A673 (cell line): ENCODE measurements at regions not wholly inside any gene's neighbourhood (a gene's known extent, or its start where the extent isn't known, plus 50 kb on each side); places are given as distances from the start of the nearest gene placed in this dataset.

Experiments used
- BruUV-seq: library from RNA; stranded (reverse); fragments of 400-500 nt; replicated peaks from 2 replicates; lab custom pipeline; 2021; lab: Mats Ljungman, UMichigan
- CTCF ChIA-PET: fragments of 300-600 bp; sonication (Branson Sonifier 250); formaldehyde crosslinking; loops from one replicate; lab custom pipeline; 2022; ENCODE audit warnings: antibody characterized with exemption; lab: Charles Lee
- POLR2A ChIA-PET: fragments of 300-600 bp; sonication (Branson Sonifier 250); formaldehyde crosslinking; loops from one replicate; lab custom pipeline; 2022; ENCODE audit warnings: antibody characterized with exemption; ENCODE audit not compliant: low non-redundant PET; lab: Charles Lee
- DNase-seq: peaks from one replicate; pipeline ENCODE4 v3.0.0-alpha.2; 2015; ENCODE audit warnings: low spot score
- H3K27ac ChIP-seq: fragments of 200-600 bp; sonication (generic); 2 replicates; pipeline ENCODE4 v1.5.1; 2016; ENCODE audit warnings: mixed run types, low read depth, mild to moderate bottlenecking, mixed read lengths, antibody characterized with exemption, low read length; ENCODE audit not compliant: poor library complexity, severe bottlenecking
- H3K27me3 ChIP-seq: fragments of 200-600 bp; sonication (generic); replicated peaks from 2 replicates; pipeline ENCODE4 v1.6.1; 2017; ENCODE audit warnings: mixed run types, low read depth, mild to moderate bottlenecking, mixed read lengths, antibody characterized with exemption, low read length; ENCODE audit not compliant: insufficient read depth, poor library complexity
- H3K36me3 ChIP-seq: fragments of 200-600 bp; sonication (generic); 2 replicates; pipeline ENCODE4 v1.6.1; 2016; ENCODE audit warnings: mixed run types, mild to moderate bottlenecking, mixed read lengths, antibody characterized with exemption, low read length; ENCODE audit not compliant: insufficient read depth, poor library complexity, severe bottlenecking
- H3K4me1 ChIP-seq: fragments of 200-600 bp; sonication (generic); 2 replicates; pipeline ENCODE4 v1.6.1; 2017; ENCODE audit warnings: mixed run types, mild to moderate bottlenecking, mixed read lengths, antibody characterized with exemption, low read length; ENCODE audit not compliant: insufficient read depth, poor library complexity, severe bottlenecking
- H3K4me3 ChIP-seq: fragments of 200-600 bp; sonication (generic); 2 replicates; pipeline ENCODE4 v1.5.1; 2016; ENCODE audit warnings: low read depth, mixed run types, mild to moderate bottlenecking, mixed read lengths, low read length; ENCODE audit not compliant: poor library complexity, severe bottlenecking
- H3K9me3 ChIP-seq: fragments of 200-600 bp; sonication (generic); 2 replicates; pipeline ENCODE4 v1.6.1; 2016; ENCODE audit warnings: mixed run types, low read depth, mild to moderate bottlenecking, mixed read lengths, antibody characterized with exemption, low read length; ENCODE audit not compliant: poor library complexity, severe bottlenecking
- EZH2 ChIP-seq: fragments of 200-600 bp; sonication (generic); IDR thresholded peaks from 2 replicates; pipeline ENCODE4 v1.6.1; 2017; ENCODE audit warnings: borderline replicate concordance, low read depth, mild to moderate bottlenecking, mixed read lengths, antibody characterized with exemption, low read length; ENCODE audit not compliant: poor library complexity, severe bottlenecking
- intact Hi-C: fragments of 100-400 bp; cut with micrococcal nuclease; formaldehyde crosslinking; loops from one replicate; pipeline ENCODE4 v1.10.0; 2022; ENCODE audit not compliant: unreplicated experiment
- TF ChIP-seq, protein P1 (sequence below): fragments of 300-800, 200-600 bp; sonication (generic); conservative IDR thresholded peaks from 2 replicates; pipeline ENCODE4 v1.5.1; 2017; ENCODE audit warnings: low read depth, mild to moderate bottlenecking, antibody characterized with exemption, low read length, moderate library complexity, mixed read lengths

DNA sequence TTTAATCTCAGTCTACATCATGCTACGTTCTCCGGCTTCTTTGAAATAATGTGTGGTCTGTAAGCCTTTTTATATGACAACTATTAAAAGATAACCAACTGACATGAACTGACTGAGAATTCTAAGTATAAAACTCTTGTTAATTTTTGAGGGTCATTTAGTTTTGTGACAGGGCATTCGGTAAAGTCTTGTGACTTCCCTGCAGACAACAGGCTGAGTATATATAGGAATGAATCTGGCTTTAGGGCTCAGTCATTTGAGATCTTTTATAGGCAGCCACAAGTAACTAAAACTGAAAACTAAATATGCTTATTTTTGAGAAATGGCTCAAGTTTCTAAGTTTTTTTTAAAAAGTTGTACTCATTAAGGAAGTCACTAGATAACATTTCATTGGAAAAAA is 62.5 kb upstream of the SCIN start:
- POLR2A ChIA-PET = no interaction called here
- Histone ChIP-seq H3K9me3 (no peaks in the 10 kb centered on the region), H3K27ac (no peak overlapping the region), H3K36me3 (no peaks in the 10 kb centered on the region), H3K4me3 (no peak overlapping the region), H3K27me3 (no peaks in the 10 kb centered on the region), H3K4me1 (no peaks in the 10 kb centered on the region)
- intact Hi-C loops = no loop called here
- BruUV-seq = no TSS peak
- TF ChIP-seq, protein P1, sequence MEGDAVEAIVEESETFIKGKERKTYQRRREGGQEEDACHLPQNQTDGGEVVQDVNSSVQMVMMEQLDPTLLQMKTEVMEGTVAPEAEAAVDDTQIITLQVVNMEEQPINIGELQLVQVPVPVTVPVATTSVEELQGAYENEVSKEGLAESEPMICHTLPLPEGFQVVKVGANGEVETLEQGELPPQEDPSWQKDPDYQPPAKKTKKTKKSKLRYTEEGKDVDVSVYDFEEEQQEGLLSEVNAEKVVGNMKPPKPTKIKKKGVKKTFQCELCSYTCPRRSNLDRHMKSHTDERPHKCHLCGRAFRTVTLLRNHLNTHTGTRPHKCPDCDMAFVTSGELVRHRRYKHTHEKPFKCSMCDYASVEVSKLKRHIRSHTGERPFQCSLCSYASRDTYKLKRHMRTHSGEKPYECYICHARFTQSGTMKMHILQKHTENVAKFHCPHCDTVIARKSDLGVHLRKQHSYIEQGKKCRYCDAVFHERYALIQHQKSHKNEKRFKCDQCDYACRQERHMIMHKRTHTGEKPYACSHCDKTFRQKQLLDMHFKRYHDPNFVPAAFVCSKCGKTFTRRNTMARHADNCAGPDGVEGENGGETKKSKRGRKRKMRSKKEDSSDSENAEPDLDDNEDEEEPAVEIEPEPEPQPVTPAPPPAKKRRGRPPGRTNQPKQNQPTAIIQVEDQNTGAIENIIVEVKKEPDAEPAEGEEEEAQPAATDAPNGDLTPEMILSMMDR = no peak
- TF ChIP-seq EZH2 = no peak
- CTCF ChIA-PET = no interaction called here
- DNase-seq = no peak

DNA sequence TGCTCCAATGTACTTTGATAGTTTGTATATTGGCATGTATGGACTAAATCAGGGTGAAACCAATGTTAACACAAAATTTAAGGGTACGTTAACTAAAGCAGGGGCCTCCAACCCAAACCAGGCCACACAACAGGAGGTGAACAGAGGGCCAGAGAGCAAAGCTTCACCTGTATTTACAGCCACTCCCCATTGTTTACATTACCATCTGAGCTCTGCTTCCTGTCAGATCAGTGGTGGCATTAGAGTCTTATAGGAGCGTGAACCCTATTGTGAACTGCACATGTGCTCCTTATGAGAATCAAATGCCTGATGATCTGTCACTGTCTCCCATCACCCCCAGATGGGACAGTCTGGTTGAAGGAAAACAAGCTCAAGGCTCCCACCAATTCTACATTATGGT is 62.0 kb upstream of the SCIN start:
- no peak for DNase-seq

DNA sequence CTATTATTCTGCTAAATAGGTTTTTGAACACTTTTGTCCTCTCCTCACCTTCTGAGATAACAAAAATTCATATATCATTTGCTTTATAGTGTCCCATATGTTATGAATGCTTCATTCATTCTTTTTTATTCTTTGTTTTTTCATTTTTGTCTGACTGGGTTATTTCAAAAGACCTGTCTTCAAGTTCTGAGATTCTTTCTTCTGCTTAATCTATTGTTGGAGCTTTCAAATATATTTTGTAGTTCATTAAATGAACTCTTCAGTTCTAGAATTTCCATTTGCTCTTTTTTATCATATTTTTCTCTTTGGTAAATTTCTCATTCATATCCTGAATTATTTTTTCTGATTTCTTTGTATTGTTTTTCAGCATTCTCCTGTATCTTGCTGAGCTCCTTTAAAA is 53.1 kb upstream of the SCIN start:
- no TSS peak for BruUV-seq
- Histone ChIP-seq H3K4me1 (no peaks in the 10 kb centered on the region), H3K27me3 (peaks cover 6% of the 10 kb centered on the region), H3K27ac (no peak overlapping the region), H3K4me3 (no peak overlapping the region), H3K9me3 (no peaks in the 10 kb centered on the region), H3K36me3 (no peaks in the 10 kb centered on the region)
- POLR2A ChIA-PET = interaction anchor here (0.6 kb wide), 1 partner anchor 1170 kb away, joined by 3 read pairs; no protein-coding TSS in a partner anchor
- TF ChIP-seq, protein P1 = no peak
- TF ChIP-seq EZH2 = no peak
- CTCF ChIA-PET = interaction anchor here (0.6 kb wide), 1 partner anchor 166 kb away, joined by 3 read pairs; no protein-coding TSS in a partner anchor
- intact Hi-C loops = no loop called here
- DNase-seq = no peak

More for the DNA sequence above, 62.0 kb upstream of the SCIN start:
- no TSS peak for BruUV-seq
- Histone ChIP-seq H3K4me3 (no peak overlapping the region), H3K4me1 (no peaks in the 10 kb centered on the region), H3K27me3 (no peaks in the 10 kb centered on the region), H3K27ac (no peak overlapping the region), H3K9me3 (no peaks in the 10 kb centered on the region), H3K36me3 (no peaks in the 10 kb centered on the region)
- CTCF ChIA-PET = no interaction called here
- TF ChIP-seq EZH2 = no peak
- TF ChIP-seq, protein P1 = no peak
- POLR2A ChIA-PET = no interaction called here
- intact Hi-C loops = no loop called here
